ENCODE measurements at regions not wholly inside any gene's neighbourhood (a gene's known extent, or its start where the extent isn't known, plus 50 kb on each side); places are given as distances from the start of the nearest gene placed in this dataset.

- Histone ChIP-seq H3K4me2 (ENCODE audit: insufficient read depth, low read length) (no peak overlapping the region), H3K9ac (ENCODE audit: low read depth, low read length) (no peak overlapping the region), H3K4me3 (ENCODE audit: low read depth in 1 of 2, low read length in 2 of 2) (no peak overlapping the region), H3K27me3 (ENCODE audit: insufficient read depth, low read length, poor library complexity) (no peaks in the 10 kb centered on the region), H3K9me3 (ENCODE audit: insufficient read depth, low read length, severe bottlenecking) (no peaks in the 10 kb centered on the region), H3K27ac (ENCODE audit: low read length) (no peak overlapping the region), H3K79me2 (ENCODE audit: insufficient read depth, low read length) (no peaks in the 10 kb centered on the region), H3K36me3 (ENCODE audit: insufficient read depth, low read length) (no peaks in the 10 kb centered on the region), H2AFZ (ENCODE audit: low read depth, low read length) (no peak overlapping the region), H3K4me1 (ENCODE audit: insufficient read depth, low read length) (no peaks in the 10 kb centered on the region), H4K20me1 (ENCODE audit: insufficient read depth, low read length) (no peaks in the 10 kb centered on the region)
- DNase-seq, result no peak
- no peak for ATAC-seq (ENCODE audit: insufficient read depth, low read depth)
- no peak for TF ChIP-seq EZH2 (IDR thresholded peaks at IDR 0.05; ENCODE audit: borderline replicate concordance, low read depth, low read length, severe bottlenecking)
- TF ChIP-seq, protein P1, sequence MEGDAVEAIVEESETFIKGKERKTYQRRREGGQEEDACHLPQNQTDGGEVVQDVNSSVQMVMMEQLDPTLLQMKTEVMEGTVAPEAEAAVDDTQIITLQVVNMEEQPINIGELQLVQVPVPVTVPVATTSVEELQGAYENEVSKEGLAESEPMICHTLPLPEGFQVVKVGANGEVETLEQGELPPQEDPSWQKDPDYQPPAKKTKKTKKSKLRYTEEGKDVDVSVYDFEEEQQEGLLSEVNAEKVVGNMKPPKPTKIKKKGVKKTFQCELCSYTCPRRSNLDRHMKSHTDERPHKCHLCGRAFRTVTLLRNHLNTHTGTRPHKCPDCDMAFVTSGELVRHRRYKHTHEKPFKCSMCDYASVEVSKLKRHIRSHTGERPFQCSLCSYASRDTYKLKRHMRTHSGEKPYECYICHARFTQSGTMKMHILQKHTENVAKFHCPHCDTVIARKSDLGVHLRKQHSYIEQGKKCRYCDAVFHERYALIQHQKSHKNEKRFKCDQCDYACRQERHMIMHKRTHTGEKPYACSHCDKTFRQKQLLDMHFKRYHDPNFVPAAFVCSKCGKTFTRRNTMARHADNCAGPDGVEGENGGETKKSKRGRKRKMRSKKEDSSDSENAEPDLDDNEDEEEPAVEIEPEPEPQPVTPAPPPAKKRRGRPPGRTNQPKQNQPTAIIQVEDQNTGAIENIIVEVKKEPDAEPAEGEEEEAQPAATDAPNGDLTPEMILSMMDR (IDR thresholded peaks at IDR 0.05; ENCODE audit: borderline replicate concordance, extremely low read depth, low read length, poor library complexity, severe bottlenecking), result no peak
Observed at GRCh38 chr10:55233090-55233489, 432.1 kb upstream of the PCDH15 start.

DNA sequence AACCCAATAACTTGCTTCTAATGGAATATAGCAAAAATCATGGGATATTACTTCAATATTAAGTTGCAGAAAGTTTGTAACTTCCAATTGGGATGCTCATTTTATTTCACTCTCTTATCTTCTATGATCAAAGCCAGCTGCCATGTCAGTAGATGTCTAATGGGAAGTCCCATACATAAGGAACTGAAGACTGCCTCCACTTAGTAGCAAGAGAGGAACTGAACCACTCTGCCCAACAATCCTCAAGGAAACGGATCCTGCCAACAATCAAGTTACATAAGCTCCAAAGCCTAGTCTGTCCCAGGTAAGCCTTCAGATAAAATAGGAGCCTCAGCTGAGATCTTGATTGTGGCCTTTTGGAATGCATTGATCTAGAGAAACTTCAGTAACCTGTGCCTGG lies 431.5 kb upstream of the PCDH15 start:
- Histone ChIP-seq H3K27ac (ENCODE audit: low read length) (no peak overlapping the region), H3K9me3 (ENCODE audit: insufficient read depth, low read length, severe bottlenecking) (no peaks in the 10 kb centered on the region), H3K4me3 (ENCODE audit: low read depth in 1 of 2, low read length in 2 of 2) (no peak overlapping the region), H3K4me1 (ENCODE audit: insufficient read depth, low read length) (no peaks in the 10 kb centered on the region), H3K79me2 (ENCODE audit: insufficient read depth, low read length) (no peaks in the 10 kb centered on the region), H3K27me3 (ENCODE audit: insufficient read depth, low read length, poor library complexity) (no peaks in the 10 kb centered on the region), H3K9ac (ENCODE audit: low read depth, low read length) (no peak overlapping the region), H3K4me2 (ENCODE audit: insufficient read depth, low read length) (no peak overlapping the region), H3K36me3 (ENCODE audit: insufficient read depth, low read length) (no peaks in the 10 kb centered on the region), H4K20me1 (ENCODE audit: insufficient read depth, low read length) (no peaks in the 10 kb centered on the region), H2AFZ (ENCODE audit: low read depth, low read length) (no peak overlapping the region)
- TF ChIP-seq, protein P1 (IDR thresholded peaks at IDR 0.05; ENCODE audit: borderline replicate concordance, extremely low read depth, low read length, poor library complexity, severe bottlenecking), result no peak
- no peak for TF ChIP-seq EZH2 (IDR thresholded peaks at IDR 0.05; ENCODE audit: borderline replicate concordance, low read depth, low read length, severe bottlenecking)
- no peak for DNase-seq
- ATAC-seq (ENCODE audit: insufficient read depth, low read depth), result no peak

DNA sequence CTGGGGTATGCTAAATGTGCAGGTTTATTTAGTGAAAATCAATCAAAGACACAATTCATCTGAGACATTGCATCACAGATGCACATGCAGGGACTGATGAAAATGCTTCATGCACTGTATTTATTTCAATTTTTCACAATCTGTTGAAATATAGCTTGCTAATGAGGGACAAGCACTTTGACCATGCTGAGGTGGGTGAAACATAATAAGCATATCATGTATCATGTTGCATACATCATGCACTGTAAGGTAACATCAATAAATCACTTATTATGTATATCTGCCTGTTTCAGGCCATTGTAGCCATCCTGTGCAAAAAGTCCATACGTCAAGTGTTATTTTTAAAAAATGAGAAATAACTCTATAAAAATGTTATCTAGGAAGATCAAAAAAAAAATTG lies 426.9 kb upstream of the PCDH15 start:
- Histone ChIP-seq H3K9me3 (ENCODE audit: insufficient read depth, low read length, severe bottlenecking) (no peaks in the 10 kb centered on the region), H3K4me3 (ENCODE audit: low read depth in 1 of 2, low read length in 2 of 2) (no peak overlapping the region), H3K36me3 (ENCODE audit: insufficient read depth, low read length) (no peaks in the 10 kb centered on the region), H3K4me2 (ENCODE audit: insufficient read depth, low read length) (no peak overlapping the region), H4K20me1 (ENCODE audit: insufficient read depth, low read length) (no peaks in the 10 kb centered on the region), H3K79me2 (ENCODE audit: insufficient read depth, low read length) (no peaks in the 10 kb centered on the region), H2AFZ (ENCODE audit: low read depth, low read length) (no peak overlapping the region), H3K27ac (ENCODE audit: low read length) (no peak overlapping the region), H3K27me3 (ENCODE audit: insufficient read depth, low read length, poor library complexity) (no peaks in the 10 kb centered on the region), H3K4me1 (ENCODE audit: insufficient read depth, low read length) (no peaks in the 10 kb centered on the region), H3K9ac (ENCODE audit: low read depth, low read length) (no peak overlapping the region)
- DNase-seq, result no peak
- no peak for ATAC-seq (ENCODE audit: insufficient read depth, low read depth)
- TF ChIP-seq, protein P1 (IDR thresholded peaks at IDR 0.05; ENCODE audit: borderline replicate concordance, extremely low read depth, low read length, poor library complexity, severe bottlenecking), result no peak
- TF ChIP-seq EZH2 (IDR thresholded peaks at IDR 0.05; ENCODE audit: borderline replicate concordance, low read depth, low read length, severe bottlenecking), result no peak

Measured in DND-41 (cell line).